WERI-Rb-1 (cell line): ENCODE measurements at regions not wholly inside any gene's neighbourhood (a gene's known extent, or its start where the extent isn't known, plus 50 kb on each side); places are given as distances from the start of the nearest gene placed in this dataset.

ENCODE experiments used
- DNase-seq: peaks from one replicate; pipeline ENCODE4 v3.0.0-alpha.2; 2020
- H3K27ac ChIP-seq: fragments of 250-450 bp; sonication (Bioruptor Pico); 2 replicates; pipeline ENCODE4 v1.5.1; 2020; ENCODE audit warnings: mild to moderate bottlenecking, moderate library complexity
- H3K27me3 ChIP-seq: fragments of 250-450 bp; sonication (Bioruptor Pico); 2 replicates; pipeline ENCODE4 v1.5.1; 2021; ENCODE audit warnings: mild to moderate bottlenecking, low read depth, moderate library complexity; ENCODE audit not compliant: insufficient read depth, severe bottlenecking
- H3K36me3 ChIP-seq: fragments of 250-450 bp; sonication (Bioruptor Pico); 2 replicates; pipeline ENCODE4 v1.5.1; 2020; ENCODE audit warnings: mild to moderate bottlenecking, moderate library complexity
- H3K4me3 ChIP-seq: 2 replicates; pipeline ENCODE4 v1.5.1; 2011; ENCODE audit warnings: low read depth, mild to moderate bottlenecking, control low read depth, low read length
- H3K9me3 ChIP-seq: fragments of 250-450 bp; sonication (Bioruptor Pico); 2 replicates; pipeline ENCODE4 v1.5.1; 2021; ENCODE audit warnings: mild to moderate bottlenecking, moderate library complexity; ENCODE audit not compliant: severe bottlenecking
- TF ChIP-seq, protein P1 (sequence below): IDR thresholded peaks from 2 replicates; pipeline ENCODE4 v1.5.1; 2011; ENCODE audit warnings: low read depth, mild to moderate bottlenecking, control low read depth, inconsistent platforms, low read length

DNA sequence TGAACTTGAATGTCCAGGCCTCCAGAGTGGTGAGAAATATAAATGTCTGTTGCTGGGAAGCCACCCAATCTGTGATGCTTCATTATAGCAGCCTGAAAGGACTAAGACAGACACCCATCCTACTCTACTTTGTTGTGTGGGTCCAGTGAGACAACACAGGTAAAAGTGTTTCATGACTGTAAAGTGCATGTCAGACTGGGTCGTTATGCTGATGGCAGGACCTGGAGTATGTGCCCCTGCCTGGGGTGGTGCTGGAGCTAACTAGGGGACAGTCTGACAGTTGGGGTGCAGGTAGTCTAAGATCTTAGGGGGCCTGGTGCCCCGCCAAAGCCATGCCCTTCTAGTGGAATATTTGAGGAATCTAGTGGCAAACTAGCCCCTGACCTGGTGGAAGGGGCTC is 165.6 kb downstream of the TRIM29 start:
- no peak for DNase-seq
- H3K36me3 ChIP-seq: no peaks in the 10 kb centered on the region
- no peak overlapping the region for H3K27ac ChIP-seq
- H3K4me3 ChIP-seq: no peak overlapping the region
- TF ChIP-seq, protein P1, sequence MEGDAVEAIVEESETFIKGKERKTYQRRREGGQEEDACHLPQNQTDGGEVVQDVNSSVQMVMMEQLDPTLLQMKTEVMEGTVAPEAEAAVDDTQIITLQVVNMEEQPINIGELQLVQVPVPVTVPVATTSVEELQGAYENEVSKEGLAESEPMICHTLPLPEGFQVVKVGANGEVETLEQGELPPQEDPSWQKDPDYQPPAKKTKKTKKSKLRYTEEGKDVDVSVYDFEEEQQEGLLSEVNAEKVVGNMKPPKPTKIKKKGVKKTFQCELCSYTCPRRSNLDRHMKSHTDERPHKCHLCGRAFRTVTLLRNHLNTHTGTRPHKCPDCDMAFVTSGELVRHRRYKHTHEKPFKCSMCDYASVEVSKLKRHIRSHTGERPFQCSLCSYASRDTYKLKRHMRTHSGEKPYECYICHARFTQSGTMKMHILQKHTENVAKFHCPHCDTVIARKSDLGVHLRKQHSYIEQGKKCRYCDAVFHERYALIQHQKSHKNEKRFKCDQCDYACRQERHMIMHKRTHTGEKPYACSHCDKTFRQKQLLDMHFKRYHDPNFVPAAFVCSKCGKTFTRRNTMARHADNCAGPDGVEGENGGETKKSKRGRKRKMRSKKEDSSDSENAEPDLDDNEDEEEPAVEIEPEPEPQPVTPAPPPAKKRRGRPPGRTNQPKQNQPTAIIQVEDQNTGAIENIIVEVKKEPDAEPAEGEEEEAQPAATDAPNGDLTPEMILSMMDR: no peak
- H3K9me3 ChIP-seq: peaks cover 4% of the 10 kb centered on the region
- no peaks in the 10 kb centered on the region for H3K27me3 ChIP-seq

GRCh38 chr11:119970555-119971304 is 167.2 kb downstream of the TRIM29 start:
- no peaks in the 10 kb centered on the region for H3K36me3 ChIP-seq
- TF ChIP-seq, protein P1: no peak
- H3K27ac ChIP-seq: no peak overlapping the region
- DNase-seq: no peak
- H3K9me3 ChIP-seq: peaks cover 4% of the 10 kb centered on the region
- no peak overlapping the region for H3K4me3 ChIP-seq
- no peaks in the 10 kb centered on the region for H3K27me3 ChIP-seq

DNA sequence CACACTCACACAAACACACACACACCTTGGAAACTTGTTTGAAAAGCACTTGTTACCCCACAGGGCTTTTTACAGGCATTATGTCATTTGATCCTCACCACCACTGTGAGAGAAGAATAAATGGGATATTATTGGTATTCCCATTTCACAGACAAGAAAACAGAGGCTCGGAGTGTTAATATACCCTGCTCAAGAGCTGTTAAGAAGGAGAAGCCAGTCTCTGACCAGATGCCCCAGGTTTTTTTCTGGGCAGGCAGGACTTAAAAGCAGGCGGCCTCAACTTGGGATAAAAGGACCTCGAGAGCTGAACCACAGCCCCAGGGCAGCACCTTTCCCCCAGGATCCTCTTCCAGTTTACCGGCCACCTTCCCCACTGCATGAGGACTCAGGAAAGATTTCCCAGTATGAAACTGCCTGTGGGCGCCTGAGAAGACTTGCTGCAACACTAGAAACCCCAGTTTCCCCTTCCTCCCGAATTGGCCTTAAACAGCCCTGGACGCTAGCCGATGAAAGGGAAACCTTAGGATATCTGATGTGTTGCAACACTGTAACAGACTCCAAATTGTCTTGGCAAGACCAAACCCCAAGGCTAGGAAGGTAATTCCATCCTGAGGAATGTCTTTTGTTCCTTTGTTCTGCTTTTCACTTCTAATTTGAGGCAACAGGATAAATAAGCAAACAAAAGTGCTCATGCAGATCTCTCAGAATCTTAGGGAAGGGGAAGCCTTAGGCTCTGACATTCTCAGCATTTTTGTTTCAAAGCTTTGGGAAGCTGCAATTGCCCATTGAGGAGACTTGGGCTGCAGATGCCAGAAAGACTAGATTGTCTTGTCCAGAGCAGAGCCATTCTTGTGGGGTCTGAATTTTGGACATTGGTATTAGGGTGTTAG is 173.5 kb downstream of the TRIM29 start:
- no peak overlapping the region for H3K4me3 ChIP-seq
- H3K36me3 ChIP-seq: no peaks in the 10 kb centered on the region
- TF ChIP-seq, protein P1: no peak
- H3K27ac ChIP-seq: no peak overlapping the region
- no peak for DNase-seq
- no peaks in the 10 kb centered on the region for H3K9me3 ChIP-seq
- H3K27me3 ChIP-seq: no peaks in the 10 kb centered on the region

DNA sequence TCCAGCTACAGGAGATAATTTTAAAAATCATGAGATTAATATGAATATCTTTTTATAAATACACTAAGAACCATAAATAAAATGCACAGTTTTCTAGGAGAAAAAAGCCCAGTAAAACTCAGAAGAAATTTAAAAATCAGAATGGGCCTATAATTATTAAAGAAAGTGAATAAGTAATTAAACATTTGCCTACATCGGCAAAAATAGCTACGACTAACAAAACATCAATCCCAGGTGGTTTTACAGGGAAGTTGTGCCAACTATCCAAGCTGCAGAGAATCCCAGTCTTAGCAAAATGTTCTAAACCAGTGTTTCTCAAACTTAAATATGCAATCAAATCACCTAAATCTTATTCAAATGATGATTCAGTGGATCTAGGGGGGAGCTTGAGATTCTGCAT is 180.0 kb downstream of the TRIM29 start:
- H3K4me3 ChIP-seq: no peak overlapping the region
- no peak for DNase-seq
- no peaks in the 10 kb centered on the region for H3K36me3 ChIP-seq
- H3K27me3 ChIP-seq: no peaks in the 10 kb centered on the region
- TF ChIP-seq, protein P1: no peak
- H3K9me3 ChIP-seq: no peaks in the 10 kb centered on the region
- no peak overlapping the region for H3K27ac ChIP-seq

DNA sequence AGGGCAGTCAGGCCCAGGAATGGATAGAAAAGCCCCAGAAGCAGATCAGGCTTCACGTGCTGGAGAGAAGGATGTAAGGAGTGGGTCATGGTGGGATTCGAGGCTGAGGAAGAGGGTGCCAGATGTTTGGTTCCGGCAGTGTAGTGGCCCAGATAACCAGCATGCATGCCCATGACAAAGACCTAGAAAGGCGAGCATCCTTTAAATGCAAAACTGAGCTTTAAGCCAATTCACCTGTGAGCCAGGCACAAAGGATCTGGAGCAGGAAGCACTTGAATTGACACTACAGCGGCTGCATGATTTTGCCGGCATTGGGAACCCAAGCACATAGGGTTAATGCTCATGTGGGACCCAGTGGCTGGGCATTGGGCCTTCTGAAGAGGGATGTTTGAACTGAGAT is 185.5 kb downstream of the TRIM29 start:
- Histone ChIP-seq H3K4me3 (no peak overlapping the region), H3K9me3 (no peaks in the 10 kb centered on the region), H3K36me3 (no peaks in the 10 kb centered on the region), H3K27me3 (no peaks in the 10 kb centered on the region), H3K27ac (no peak overlapping the region)
- no peak for DNase-seq
- TF ChIP-seq, protein P1: no peak
